ENCODE measurements at regions not wholly inside any gene's neighbourhood (a gene's known extent, or its start where the extent isn't known, plus 50 kb on each side); places are given as distances from the start of the nearest gene placed in this dataset.

DNA sequence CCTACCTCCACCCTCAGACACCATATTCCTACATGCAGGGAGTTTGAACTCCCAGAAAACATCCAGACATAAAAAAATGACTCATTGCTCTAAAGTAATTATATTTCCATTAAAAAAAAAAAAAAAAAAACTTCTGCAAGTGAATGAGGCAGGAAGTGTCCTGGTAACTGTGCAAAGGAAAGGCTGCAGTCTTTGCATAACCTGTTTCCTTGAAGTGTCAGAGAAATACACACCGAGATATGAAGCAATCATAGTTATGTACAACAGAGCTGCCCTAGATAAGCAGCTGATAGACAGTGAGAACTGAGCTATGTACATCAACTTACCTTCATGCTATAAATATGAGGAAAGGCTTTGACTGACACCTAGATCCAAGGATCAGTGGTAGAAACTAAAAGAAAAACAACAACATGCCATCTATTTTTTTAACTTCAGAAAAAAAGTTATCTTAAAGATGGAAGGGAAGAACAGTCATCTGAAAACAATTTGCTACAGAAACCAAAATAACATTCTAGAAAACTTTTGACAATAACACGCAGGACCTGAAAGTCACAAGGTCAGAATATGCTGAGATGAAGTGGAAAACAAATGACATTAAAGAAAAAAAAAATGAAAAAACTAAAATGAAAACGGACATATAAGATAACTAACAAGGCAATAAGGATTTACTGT lies 263.2 kb downstream of the SEC23A start:
- TF ChIP-seq, protein P1, sequence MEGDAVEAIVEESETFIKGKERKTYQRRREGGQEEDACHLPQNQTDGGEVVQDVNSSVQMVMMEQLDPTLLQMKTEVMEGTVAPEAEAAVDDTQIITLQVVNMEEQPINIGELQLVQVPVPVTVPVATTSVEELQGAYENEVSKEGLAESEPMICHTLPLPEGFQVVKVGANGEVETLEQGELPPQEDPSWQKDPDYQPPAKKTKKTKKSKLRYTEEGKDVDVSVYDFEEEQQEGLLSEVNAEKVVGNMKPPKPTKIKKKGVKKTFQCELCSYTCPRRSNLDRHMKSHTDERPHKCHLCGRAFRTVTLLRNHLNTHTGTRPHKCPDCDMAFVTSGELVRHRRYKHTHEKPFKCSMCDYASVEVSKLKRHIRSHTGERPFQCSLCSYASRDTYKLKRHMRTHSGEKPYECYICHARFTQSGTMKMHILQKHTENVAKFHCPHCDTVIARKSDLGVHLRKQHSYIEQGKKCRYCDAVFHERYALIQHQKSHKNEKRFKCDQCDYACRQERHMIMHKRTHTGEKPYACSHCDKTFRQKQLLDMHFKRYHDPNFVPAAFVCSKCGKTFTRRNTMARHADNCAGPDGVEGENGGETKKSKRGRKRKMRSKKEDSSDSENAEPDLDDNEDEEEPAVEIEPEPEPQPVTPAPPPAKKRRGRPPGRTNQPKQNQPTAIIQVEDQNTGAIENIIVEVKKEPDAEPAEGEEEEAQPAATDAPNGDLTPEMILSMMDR (IDR thresholded peaks at IDR 0.05) = no peak
- H3K4me1 ChIP-seq = no peaks in the 10 kb centered on the region
- no peaks in the 10 kb centered on the region for H3K27me3 ChIP-seq
- H3K36me3 ChIP-seq = no peaks in the 10 kb centered on the region
- DNase-seq (ENCODE audit: low spot score) = no peak
- no peak overlapping the region for H3K27ac ChIP-seq
- H3K9me3 ChIP-seq = no peaks in the 10 kb centered on the region
- H3K4me3 ChIP-seq = no peak overlapping the region

DNA sequence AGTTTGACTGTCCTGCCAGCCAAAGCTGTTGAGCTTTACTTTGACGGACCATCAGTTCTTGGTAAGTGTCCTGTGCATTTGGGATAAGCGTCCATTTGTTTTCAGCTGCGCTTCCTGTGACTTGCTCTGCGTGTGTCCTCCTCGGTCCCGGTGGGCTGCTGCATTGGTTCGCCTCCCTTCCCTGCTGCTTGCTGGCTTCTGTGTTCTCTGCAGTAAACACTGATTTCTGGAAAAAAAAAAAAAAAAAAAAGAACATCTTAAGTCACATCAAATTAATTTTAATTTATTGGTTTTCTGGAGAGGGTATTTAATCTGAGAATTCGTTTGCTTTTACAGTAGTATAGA lies 264.1 kb downstream of the SEC23A start:
- Histone ChIP-seq H3K9me3 (no peaks in the 10 kb centered on the region), H3K36me3 (no peaks in the 10 kb centered on the region), H3K27ac (no peak overlapping the region), H3K27me3 (no peaks in the 10 kb centered on the region), H3K4me3 (no peak overlapping the region), H3K4me1 (no peaks in the 10 kb centered on the region)
- DNase-seq (ENCODE audit: low spot score) = no peak
- TF ChIP-seq, protein P1 (IDR thresholded peaks at IDR 0.05) = no peak

DNA sequence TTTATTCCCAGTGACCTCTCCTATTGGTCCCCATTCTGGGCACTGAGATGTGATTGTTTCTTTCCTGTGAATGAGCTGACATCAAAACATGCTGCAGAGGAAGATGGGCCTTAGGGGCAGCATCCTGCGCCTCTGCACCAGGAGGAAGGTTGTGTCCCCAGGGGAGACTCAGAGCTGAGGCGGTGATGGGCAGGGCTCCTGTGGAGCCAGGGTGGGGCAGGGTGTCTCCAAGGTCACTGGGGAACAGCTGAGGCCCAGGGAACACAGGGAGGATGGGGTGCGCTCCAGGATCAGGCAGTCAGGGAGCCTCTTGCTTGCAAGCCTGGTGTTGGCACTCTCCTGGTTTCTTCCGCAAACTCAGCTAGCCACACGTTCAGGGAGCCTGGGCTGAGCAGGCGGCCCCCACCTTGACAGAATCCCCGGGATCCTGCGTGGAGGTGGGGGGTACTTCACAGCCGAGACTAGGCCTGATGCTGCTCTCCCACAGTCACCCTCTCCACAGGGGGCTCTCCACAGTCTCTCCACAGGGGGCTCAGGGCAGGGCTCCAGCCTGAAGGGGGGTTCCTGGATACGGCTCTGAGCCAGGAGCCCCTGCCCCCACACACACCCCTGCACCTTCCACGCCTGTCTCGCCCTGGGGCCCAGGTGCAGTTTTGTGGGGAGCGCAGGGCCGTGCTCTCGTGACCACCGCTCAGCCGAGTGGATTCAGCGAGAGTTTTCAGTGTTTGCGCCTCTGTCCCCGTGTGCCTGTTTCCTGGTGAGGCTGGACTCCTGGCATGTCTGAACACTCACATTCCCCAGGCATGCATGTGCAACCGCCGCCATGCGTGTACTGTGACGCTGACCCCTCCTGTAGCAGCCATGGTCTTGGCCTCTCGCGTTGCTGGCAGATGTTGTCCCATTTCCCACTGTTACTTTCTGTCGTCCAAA lies 264.7 kb downstream of the SEC23A start:
- TF ChIP-seq, protein P1 (IDR thresholded peaks at IDR 0.05) = no peak
- H3K36me3 ChIP-seq = no peaks in the 10 kb centered on the region
- H3K27me3 ChIP-seq = no peaks in the 10 kb centered on the region
- no peaks in the 10 kb centered on the region for H3K9me3 ChIP-seq
- no peaks in the 10 kb centered on the region for H3K4me1 ChIP-seq
- no peak overlapping the region for H3K27ac ChIP-seq
- H3K4me3 ChIP-seq = no peak overlapping the region
- DNase-seq (ENCODE audit: low spot score) = no peak

DNA sequence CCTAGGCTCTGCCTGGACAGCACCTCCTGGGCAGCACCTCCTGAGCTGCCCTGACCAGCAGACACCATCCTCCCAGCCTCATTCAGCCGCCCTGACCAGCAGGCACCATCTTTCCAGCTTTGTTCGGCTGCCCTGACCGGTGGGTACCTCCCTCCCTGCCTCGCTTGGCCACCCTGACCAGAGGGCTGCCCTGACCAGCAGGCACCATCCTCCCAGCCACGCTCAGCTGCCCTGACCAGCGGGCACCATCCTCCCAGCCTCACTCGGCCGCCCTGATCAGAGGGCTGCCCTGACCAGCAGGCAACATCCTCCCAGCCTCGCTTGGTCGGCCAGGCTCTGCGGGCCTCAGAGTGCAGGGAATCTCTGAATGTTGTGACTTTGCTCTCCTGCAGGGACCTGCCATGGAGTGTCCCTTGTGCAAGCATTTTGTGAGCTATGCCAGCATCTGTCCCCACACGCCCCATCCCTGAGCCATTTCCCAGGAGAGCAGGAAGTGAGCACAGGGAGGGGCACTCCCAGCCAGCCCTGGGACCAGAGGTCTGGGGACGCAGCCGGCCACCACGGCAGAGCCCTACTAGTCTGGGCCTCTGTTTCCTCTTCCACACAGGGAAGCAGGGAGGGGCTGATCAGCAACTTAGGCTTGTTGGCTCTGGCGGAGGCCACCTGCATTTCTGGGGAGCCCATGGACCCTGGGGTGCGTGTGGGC lies 265.5 kb downstream of the SEC23A start:
- Histone ChIP-seq H3K4me1 (no peaks in the 10 kb centered on the region), H3K9me3 (no peaks in the 10 kb centered on the region), H3K36me3 (no peaks in the 10 kb centered on the region), H3K4me3 (no peak overlapping the region), H3K27ac (no peak overlapping the region), H3K27me3 (no peaks in the 10 kb centered on the region)
- TF ChIP-seq, protein P1 (IDR thresholded peaks at IDR 0.05) = no peak
- no peak for DNase-seq (ENCODE audit: low spot score)

DNA sequence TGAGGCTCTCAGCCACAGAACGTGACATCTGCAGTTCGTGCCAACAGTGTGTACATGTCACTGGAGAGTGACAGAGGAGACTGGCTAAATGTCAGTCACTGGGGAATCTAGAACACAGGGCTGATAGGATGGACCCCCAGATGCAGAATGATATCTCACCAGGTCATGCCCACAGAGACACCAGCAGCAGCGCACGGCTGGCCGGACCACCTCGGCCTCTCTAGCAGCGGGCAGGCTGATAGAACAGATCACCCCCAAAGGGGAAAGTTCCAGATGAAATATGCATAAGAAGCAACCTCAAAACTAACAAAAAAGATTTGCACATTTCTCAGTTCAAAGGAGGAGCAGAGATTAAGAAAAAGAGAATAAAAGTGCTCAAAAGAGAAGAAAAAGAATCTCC lies 266.5 kb downstream of the SEC23A start:
- Histone ChIP-seq H3K27me3 (no peaks in the 10 kb centered on the region), H3K4me1 (no peaks in the 10 kb centered on the region), H3K27ac (no peak overlapping the region), H3K36me3 (no peaks in the 10 kb centered on the region), H3K4me3 (no peak overlapping the region), H3K9me3 (no peaks in the 10 kb centered on the region)
- DNase-seq (ENCODE audit: low spot score) = no peak
- TF ChIP-seq, protein P1 (IDR thresholded peaks at IDR 0.05) = no peak

Measured in right atrium auricular region (tissue), 2 donors.